Femur (tissue), 1 donor: ENCODE measurements at regions not wholly inside any gene's neighbourhood (a gene's known extent, or its start where the extent isn't known, plus 50 kb on each side); places are given as distances from the start of the nearest gene placed in this dataset.
"Not testable (repeated sequence)": the region's sequence is repeated elsewhere in the genome, so short reads cannot be mapped to it uniquely, and the experiment has no call there.

Experiments used
- DNase-seq: peaks from one replicate; pipeline ENCODE4 v3.0.0-alpha.2; 2017

DNA sequence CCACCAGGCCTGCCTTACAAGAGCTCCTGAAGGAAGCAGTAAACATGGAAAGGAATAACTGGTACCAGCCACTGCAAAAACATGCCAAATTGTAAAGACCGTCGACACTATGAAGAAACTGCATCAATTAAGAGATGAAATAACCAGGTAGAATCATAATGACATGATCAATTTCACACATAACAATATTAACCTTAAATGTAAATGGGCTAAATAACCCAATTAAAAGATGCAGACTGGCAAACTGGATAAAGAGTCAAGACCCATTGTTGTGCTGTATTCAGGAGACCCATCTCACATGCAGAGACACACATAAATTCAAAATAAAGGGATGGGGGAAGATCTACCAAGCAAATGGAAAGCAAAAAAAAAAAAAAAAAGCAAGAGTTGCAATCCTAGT lies 179.0 kb upstream of the ETV3 start:
- DNase-seq, result not testable (repeated sequence)

DNA sequence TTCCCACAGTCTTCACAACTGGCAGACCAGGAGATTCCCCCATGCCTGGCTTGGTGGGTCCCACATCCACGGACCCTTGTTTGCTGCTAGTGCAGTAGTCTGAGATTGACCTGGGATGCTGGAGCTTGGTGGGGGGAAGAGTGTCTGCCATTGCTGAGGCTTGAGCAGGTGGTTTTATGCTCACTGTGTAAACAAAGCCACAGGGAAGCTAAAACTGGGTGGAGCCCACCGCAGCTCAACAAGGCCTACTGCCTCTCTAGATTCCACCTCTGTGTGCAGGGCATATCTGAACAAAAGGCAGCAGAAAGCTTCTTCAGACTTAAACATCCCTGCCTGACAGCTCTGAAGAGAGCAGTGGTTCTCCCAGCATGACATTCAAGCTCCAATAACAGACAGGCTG lies 177.3 kb upstream of the ETV3 start:
- DNase-seq, result no peak

DNA sequence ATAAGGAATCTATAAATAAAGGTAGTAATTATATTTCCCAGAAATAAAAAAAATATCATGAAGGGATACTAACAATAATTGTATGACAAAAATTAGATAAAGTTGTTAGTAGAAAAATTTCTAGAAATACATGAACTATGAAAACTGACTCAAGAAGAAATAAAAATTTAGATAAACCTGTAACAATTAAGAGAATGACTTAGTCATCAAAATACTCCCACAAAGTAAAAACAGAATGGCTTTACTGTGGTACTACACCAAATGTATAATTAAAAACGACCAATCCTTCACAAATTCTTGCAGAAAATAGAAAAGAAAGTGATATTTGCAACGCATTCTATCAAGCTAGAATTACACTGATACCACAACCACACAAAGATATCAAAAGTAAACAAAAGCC lies 176.2 kb upstream of the ETV3 start:
- no peak for DNase-seq

DNA sequence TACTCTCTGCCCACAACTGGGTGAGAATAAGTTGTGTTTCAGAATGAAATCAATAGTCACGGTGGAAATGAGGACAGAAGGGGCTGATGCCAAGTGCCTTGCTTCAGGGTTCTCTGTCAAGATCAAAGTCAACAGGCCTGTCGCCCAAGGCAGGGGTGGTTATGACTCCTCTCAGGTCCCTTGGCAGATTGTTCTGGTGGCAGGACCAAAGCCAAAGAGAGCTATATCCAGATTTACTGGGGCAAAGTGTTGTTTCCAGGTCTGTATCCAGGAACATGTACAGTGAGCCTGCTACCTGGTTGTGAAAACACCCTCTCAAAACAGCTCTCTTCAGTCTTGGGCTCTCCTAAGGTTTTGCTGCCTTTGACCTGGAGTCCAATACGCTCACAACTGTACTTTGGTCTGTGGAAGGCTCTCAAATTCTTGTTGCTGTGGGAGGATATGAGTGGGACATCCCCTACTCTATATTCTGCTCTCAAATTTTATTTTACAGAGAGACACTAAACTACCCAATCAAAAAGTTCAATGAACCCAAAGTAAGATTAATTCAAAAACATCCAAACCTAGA lies 175.1 kb upstream of the ETV3 start:
- DNase-seq, result no peak

DNA sequence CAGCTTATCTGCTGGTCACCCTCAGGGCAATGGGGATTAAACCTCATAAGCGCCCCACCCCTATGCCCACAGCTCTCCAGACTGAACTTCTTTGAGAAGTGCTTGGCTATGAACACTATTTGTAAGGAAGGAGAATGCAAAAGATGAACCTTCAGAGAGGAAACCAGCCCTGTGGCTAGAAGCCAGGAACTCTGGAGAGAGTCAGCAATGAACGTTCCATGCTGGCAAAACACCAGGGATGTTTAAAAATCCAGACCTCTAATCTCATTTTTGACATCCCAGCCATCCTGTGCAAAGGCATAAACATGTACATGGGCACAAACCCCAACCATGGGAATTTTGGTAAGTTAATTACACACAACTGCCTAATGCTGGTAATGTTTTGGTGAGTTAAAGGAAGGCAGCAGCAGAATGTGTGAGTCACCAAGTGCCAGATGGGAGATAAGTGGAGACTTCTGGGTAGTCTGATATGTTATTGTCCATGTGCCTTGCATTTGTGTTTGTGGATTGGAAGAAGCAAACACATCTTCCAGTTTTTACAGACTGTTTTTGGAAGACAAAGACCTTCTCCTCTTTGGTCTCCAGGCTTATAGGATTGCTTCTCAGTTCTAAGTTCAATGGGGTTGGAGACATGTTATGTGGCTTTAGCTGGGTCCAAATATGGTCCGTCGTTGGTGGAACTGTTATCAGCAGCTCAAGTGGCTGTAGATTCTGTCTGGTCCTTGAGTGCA lies 174.1 kb upstream of the ETV3 start:
- DNase-seq, result no peak

DNA sequence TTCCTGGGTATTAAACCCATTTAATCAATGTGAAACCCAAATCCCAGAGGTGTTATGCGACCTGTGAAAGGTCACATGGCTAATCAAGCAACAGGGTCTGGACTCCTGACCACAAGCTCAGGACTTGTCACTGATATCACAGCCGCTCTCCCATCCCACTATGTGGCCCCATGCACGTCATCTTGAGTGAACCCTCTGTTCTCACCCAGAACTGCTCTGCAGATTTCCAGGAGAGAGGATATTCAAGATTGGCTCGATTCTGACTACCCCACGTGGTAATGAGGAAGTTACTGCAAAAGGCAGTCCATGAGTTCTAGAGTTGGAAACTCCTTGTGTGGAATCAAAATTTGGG lies 173.5 kb upstream of the ETV3 start:
- DNase-seq, result no peak

DNA sequence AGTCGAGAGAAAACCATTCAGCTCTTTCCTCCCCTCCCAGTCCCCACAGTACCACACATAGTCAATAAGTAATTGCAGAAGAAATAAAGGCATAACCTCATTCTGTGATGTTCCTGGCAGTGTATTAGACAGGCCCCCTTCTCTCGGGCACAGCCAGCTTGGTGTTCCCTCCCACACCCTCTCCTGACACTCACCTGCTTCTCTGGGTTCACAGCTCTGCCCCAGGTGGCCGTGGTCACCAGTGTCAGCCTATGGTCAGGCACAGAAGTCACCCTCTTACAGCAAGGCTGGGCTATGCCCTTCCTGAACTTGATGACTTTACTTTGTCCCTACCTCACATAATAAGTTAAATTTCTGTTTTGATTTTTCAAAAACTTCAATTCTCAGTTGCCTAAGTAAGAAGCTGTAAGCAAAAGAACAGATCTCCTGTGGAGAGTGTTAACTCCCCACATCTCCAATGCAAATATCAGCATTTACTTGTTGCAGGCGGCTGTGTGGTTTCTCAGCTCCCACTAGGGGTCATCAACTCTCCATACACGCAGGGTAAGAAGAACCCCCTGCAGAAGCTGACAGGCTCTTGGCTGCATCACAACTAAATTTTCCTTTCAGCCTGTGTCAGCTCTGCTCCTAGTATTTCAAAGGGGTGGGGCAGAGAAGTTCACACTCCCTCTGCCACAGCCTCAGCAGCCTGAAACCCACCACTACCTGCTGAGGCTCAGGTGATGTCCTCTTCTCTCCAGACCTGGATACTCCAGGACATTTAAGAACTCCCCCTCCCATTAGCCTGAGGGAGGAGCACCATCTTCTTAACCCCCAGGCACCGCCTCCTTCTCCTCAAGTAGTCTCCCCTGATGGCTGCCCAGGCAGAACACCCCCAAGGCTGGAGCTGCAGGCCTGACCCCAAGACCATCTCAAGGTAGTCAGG lies 172.9 kb upstream of the ETV3 start:
- not testable (repeated sequence) for DNase-seq

DNA sequence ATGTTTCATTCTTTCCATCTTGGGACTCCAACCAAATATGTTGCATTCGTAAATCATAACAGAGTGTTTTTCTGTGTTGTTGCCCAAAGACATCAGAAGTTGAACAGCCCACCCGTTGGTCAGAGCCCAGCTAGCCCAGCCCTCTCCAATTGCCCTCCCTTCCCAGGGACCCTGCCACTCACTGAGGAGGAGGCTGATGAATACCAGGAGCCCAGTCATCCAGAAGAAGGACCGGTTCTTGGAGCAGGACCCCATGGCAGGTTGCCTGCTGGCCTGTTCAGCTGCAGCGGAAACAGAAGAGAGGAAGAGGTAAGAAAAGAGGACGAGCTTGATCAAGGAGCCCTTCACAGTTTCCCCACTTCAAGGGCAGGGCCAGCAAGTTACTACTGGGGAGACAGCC lies 172.2 kb upstream of the ETV3 start:
- no peak for DNase-seq

DNA sequence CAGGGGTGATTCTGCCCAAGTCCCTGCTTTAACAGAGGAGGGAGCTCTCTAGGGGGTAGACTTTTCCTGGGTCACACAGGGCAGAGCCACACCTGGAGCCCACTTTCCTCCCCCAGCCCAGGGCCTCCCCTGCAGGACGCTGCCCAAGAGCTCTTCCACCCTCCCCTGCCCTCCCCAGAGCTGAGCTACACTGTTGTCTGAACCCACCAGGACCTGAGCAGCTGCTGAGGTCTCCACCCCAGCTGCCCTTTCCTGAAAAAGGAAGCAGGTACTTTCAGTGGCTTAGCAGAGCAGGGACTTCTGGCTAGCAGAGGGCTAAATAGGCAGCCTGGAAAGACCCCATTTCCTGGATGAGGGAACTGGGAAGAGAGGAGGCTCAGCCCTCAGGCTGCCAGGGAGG lies 169.3 kb upstream of the ETV3 start:
- DNase-seq, result no peak

DNA sequence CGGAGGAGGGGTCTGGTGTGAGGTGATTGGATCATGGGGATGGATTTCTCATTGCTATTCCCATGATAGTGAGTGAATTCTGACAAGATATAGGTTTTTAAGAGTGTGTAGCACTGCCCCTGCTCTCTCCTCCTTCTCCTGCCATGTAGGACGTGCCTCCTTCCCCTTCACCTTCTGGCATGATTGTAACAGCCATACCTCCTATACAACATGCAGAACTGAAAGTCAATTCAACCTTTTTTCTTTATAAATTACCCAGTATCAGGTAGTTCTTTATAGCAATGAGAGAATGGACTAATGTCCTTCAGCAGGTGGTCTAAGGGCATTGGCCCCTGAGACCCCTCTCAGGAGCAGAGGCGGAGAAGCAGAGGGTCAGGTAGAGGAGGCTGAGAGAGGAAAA lies 168.7 kb upstream of the ETV3 start:
- DNase-seq, result no peak

DNA sequence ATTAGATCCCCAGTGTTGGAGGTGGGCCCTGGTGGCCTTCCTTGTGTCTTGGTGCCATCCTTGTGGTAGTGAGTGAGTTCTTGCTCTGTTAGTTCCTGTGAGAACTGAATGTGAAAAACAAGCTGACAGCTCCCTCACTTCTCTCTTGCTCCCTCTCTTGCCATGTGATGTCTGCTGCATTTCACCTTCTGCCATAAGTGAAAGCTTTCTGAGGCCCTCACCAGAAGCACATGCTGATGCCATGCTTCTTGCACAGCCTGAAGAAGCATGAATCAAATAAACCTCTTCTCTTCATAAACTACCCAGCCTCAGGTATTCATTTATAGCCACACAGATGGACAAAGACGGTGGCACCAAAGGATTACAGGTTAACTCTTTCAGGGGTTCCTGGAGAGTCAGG lies 166.1 kb upstream of the ETV3 start:
- no peak for DNase-seq

DNA sequence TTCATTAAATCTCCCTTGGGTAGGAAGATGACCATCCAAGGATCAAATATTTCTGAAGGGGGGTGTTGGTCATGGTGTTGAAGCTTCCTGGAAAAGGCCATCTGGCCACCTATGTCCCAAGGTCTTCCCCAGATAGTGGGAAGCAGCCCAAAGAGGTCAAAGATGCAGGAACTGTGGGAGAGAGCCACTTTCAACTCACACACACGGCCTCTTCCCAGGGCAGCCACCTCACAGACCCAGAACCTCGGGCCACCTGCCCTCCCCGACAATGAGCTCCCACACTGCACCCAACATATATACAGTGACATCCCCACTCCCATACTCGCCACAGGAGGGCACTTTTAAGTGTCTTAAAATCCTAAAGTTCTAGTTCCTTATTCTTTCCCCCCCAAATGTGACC lies 164.5 kb upstream of the ETV3 start:
- no peak for DNase-seq

DNA sequence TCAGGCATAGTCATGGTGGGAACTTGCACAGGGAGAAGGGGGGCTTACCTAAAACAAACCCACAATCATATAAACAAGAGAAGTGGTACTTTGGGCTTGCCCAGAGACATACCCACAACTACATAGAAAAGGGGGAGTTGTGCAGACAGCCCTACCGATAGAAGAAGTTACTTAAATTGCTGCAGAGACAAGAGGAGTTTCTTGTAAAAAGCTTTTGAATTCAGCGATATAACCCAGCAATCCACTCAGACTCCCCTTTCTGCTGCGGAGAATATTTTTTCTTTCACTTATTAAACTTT lies 164.0 kb upstream of the ETV3 start:
- DNase-seq, result no peak

DNA sequence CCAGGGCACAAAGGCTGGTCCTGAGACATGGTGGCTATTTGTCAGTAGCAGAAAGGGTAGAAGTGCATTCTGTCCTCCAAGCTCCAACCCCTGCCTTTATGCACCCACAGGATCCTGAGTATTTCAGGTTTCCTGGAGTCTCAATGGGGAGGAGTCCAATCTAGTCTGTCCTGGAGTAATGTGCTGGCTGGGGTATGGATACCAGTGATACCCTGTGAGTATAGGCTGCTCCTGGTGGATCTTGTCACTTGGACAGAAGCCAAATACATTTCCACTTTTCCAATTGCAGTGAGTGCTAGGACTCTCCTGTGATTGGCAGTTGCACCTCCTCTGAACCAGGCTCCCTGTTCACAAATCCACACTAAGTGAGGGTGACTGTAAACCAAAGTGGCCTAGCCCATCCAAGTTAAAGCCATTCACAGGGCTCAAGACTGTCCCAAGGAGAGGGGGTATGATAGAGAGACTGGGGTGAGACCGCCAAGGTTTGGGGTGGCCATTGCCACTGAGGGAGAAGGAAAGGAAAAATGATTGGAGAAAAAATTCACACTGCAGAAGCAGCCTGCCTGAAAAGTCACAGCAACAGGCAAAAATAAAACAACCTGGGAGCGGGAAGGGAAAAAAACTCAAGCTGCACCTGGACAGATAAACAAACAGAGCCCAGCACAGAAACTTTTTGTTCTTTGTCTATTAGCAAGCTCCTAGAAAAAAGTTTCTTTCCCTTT lies 163.4 kb upstream of the ETV3 start:
- no peak for DNase-seq

DNA sequence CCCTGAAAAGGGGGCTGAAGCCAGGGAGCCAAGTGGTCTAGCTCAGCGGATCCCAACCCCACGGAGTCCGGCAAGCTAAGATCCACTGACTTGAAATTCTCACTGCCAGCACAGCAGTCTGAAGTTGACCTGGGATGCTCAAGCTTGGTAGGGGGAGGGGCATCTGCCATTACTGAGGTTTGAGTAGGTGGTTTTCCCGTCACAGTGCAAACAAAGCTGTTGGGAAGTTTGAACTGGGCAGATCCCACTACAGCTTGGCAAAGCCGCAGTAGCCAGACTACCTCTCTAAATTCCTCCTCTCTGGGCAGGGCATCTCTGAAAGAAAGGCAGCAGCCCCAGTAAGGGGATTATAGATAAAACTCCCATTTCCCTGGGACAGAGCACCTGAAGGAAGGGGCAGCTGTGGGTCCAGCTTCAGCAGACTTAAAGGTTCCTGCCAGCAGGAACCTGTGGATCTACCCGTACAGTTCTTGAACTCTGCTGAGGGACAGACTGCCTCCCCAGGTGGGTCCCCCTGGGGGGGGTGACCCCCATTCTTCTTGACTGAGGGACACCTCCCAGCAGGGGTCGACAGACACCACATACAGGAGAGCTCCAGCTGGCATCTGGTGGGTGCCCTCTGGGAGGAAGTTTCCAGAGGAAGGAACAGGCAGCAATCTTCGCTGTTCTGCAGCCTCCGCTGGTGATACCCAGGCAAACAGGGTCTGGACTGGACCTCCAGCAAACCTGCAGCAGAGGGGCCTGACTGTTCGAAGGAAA lies 156.4 kb upstream of the ETV3 start:
- DNase-seq, result not testable (repeated sequence)

DNA sequence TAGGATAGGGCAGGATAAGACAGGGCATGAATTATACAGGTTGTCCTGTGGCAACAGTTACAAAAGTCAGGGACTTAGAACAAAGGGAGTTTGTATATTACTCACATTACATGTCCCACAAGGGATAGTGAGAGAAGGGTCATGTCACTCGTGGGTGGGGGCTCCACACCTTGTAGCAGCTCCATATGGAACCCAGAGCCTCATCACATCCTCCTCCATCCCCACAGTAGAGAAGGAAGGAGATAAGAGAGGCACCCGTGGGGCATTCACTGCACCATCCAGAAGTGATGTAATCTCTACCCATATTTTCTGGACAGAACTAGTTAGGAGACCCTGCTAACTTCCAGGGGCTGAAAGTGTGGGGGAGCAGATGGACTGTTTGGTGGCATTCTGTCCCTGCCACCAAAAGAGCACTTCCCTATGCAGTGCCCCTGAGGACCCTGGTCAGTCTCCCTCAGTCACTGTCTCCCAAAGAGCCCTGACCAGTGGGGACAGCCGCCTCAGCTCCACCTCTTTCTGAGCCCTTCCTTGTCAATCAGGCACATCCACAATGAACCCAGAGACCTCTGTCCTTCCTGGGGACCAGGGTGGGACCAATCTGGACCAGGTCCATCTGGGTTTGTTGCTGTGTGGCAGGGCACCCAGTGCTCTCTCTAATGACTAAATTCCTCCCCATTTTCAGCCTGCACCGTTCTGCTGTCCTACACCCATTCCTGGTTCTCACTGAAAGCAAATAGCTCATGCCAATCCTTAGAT lies 154.8 kb upstream of the ETV3 start:
- DNase-seq, result no peak

DNA sequence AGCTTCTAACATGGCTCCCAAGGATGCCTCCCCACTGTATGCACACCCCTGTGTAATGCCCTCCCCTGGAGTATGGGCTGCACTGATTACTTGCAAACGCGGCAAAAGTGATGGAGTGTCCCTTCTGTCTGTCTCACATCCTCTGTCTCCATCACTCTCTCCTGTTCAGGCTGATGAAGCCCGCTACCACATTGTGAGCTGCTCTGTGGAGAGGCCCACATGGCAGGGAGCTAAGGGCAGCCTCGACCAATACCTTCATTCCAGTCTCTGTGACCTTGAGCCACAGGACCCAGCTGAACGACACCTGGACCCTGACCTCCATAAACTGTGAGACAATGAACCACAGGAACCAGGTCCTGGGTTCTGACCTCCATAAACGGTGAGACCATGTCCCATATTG lies 154.1 kb upstream of the ETV3 start:
- no peak for DNase-seq

DNA sequence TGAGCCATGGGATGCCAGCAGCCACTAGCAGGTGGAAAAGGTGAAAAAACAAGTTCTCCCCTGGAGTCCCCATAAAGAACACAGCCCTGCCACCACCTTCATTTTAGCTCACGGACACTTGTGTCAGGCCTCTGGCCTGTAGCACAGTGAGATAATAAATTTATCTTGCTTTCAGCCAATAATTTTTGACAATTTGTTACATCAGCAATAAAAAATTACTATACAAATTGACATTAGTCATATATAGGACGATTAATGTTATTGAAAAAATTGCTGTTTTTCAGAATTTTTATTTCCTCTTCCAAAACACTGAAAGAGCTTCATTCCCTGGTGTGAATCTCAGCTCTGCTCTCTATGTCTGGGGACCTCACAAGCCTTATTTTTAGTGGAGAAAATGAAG lies 152.9 kb upstream of the ETV3 start:
- DNase-seq, result no peak

DNA sequence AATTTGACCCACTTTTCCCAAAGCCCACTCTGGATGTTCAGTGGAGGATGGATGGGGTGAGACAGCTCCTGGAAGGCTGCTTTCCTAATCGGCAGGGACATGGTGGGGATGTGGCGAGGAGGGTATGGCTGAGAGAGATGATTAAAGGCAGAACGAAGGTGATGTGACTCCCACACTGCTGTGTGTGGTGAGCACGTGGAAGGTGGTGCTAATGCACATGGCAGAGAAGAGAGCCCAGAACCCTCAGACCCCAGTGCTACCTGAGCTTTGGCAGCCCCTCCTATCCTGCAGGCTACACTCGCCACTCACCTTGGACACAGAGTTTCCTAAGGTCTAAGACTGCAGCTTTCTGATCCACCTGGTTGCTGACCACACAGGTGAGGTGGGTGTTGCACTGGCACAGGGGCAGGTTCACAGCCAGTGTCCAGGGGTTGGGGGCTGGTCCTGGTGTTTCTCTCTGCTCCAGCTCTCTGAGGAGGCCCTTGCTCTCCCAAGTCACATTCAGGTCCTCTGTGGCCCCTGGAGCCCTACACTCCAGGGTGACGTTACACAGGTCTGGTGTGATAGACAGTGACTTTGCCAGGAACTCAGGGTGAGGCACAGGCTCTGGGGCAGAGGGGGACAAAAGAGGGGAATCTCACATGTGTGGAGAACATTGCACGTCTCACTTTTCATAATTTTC lies 151.4 kb upstream of the ETV3 start:
- no peak for DNase-seq

DNA sequence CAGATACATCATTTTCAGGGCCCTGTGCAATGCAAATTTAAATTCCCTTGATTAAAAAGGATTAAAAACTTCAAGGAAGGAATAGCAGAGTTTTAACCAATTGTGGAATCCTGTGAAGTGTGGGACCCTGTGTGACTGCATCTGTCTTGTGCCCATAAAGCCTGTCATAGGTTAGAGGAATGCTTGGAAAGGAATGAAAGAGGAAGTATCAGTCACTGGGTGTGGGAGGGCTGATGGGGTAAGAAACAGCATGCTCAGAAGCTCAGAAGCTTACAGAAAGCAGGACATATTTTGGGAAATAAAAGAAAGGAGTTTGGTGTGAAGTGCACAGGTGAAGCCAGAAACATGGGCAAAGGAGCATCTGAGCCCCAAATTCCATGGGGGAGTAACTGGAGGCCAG lies 150.8 kb upstream of the ETV3 start:
- no peak for DNase-seq

DNA sequence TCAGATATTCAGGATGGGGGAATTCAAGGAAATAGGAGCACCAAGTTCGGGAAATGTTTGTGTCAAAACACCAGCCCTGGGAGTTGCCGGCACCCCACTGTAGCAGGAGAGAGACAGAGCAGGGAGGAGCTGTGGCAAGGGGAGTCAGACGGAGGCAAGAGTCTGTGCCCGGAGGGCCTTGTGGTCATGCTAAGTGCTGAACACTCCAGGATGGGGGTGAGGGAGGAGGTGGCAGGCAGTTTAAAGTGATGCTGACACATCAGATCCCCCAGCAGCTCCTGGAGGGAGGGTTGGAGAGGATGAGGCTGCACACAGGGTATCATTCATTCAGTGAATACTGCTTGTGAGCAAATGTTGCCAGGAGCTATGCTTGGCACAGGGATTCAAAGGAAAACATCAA lies 150.3 kb upstream of the ETV3 start:
- no peak for DNase-seq

DNA sequence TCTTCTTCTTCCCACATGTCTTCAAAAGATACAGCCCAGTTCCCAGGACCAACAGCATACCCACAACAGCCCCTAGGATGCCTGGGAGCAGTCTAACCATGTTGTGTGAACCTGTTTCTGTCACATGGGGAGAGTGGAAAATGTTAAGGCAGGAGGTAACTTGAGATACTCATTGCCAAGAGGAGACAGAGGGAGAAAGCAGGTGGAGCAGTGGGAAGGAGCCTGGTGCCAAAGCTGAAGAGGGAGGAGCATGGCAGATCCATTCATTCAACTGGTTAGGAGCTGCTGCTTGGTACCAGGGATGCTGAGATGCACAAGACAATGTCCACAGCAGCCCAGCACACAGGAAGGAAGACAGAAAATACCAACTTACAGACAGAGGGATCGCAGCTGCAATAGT lies 149.8 kb upstream of the ETV3 start:
- no peak for DNase-seq
